SJSA1 (cell line): ENCODE measurements at regions not wholly inside any gene's neighbourhood (a gene's known extent, or its start where the extent isn't known, plus 50 kb on each side); places are given as distances from the start of the nearest gene placed in this dataset.

Experiments
- DNase-seq, 2 experiments: peaks; one replicate each; pipeline ENCODE4 v3.0.0-alpha.2; 2015 to 2020; ENCODE audit warnings: low spot score in 2 of 2, low read depth in 1 of 2
- H3K27ac ChIP-seq: fragments of 250-450 bp; sonication (Bioruptor Pico); 2 replicates; pipeline ENCODE4 v1.5.1; 2020; ENCODE audit warnings: mild to moderate bottlenecking, moderate library complexity
- H3K27me3 ChIP-seq: fragments of 250-450 bp; sonication (Bioruptor Pico); replicated peaks from 2 replicates; pipeline ENCODE4 v1.5.1; 2020; ENCODE audit warnings: mild to moderate bottlenecking, moderate library complexity
- H3K36me3 ChIP-seq: fragments of 250-450 bp; sonication (Bioruptor Pico); 2 replicates; pipeline ENCODE4 v1.5.1; 2020; ENCODE audit warnings: mild to moderate bottlenecking
- H3K4me1 ChIP-seq: fragments of 250-450 bp; sonication (Bioruptor Pico); replicated peaks from 2 replicates; pipeline ENCODE4 v1.6.1; 2021; ENCODE audit warnings: mild to moderate bottlenecking
- H3K4me3 ChIP-seq: fragments of 250-450 bp; sonication (Bioruptor Pico); 2 replicates; pipeline ENCODE4 v1.5.1; 2020; ENCODE audit warnings: mild to moderate bottlenecking
- H3K9me3 ChIP-seq: fragments of 250-450 bp; sonication (Bioruptor Pico); replicated peaks from 2 replicates; pipeline ENCODE4 v1.5.1; 2020; ENCODE audit warnings: mild to moderate bottlenecking

DNA sequence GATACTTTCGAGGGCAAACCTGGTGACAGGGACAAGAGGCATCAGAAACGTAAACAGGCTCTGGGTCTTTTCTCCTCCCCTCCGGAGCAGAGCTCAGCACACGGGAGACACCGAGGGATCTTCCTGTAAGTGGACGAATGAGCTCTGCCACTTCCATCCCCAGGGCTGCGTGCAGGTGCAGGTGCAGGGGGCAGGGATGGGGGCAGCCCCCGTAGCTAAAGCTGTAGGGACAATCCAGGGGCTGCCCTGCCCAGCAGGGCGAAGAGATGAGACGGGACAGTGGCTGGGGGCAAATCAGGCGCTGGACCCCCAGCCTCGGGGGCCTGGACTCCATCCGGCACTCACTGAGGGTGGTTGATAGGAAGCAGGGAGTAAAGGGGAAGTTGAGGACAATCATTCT is 505.4 kb downstream of the BRD1 start:
- Histone ChIP-seq H3K4me1 (no peaks in the 10 kb centered on the region), H3K36me3 (no peaks in the 10 kb centered on the region), H3K27ac (no peak overlapping the region), H3K4me3 (no peak overlapping the region), H3K9me3 (peaks cover 6% of the 10 kb centered on the region), H3K27me3 (no peaks in the 10 kb centered on the region)
- DNase-seq = peak in 1 of 2 experiments; percentile 25

DNA sequence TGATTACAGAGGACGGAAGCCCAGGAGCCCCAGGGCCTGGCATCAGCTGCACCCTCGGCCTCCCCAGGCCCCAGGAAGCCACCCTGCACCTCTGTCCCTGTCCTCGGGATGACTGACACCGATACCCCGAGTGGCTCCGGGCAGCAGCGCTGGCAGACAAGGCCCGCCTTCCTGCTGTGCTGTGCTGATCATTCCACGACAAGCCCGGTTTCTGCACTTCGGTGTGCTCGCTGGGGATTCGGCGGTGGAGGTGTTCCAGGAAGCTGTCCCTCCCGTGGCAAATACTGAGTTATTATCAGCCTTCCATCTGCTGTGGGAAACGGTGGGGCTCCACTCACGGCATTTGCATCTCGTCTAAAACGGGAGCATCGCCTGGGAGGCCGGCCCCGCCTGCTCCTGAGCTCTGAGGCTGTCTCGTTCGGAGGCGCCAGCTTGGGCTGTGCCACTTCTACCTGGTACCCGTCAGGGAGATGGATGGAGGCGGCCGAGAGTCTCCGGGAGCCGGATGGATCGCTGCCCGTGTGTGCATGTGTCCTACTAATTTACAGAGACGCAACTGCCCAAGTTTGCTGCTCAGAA is 506.1 kb downstream of the BRD1 start:
- H3K9me3 ChIP-seq = peaks cover 6% of the 10 kb centered on the region

DNA sequence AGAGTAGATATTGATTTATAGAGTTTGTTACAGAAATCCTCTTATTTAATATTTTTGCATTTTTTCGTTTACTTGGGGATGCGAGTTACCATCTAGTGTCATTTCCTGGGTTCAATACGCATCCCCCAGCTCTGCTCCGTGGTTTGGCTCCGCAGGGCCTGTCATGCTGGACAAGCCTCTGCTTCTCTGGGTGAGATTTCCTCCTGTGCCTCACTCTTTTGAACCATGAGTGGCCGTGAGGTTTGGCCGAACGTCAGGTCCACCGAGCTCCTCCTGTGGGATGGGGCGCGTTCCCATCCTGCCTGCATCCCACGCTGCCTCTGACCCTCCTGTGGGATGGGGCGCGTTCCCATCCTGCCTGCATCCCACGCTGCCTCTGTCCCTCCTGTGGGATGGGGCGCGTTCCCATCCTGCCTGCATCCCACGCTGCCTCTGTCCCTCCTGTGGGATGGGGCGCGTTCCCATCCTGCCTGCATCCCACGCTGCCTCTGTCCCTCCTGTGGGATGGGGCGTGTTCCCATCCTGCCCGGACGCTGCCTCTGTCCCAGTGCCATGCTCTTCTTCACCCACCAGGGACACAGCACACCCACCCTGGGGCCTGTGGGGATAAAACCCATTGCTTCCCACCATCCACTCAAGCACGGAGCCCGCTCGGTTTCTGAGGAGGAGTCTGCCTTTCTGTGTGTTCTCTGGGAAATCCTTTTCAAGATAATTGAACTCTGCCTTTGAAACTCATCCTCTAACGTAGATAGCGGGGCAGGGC is 506.8 kb downstream of the BRD1 start:
- H3K4me1 ChIP-seq = no peaks in the 10 kb centered on the region
- H3K9me3 ChIP-seq = peaks cover 6% of the 10 kb centered on the region
- no peak overlapping the region for H3K4me3 ChIP-seq
- no peak overlapping the region for H3K27ac ChIP-seq
- no peaks in the 10 kb centered on the region for H3K36me3 ChIP-seq
- H3K27me3 ChIP-seq = no peaks in the 10 kb centered on the region
- peak in 1 of 2 experiments; percentile 22 for DNase-seq

More for the DNA sequence above, 506.1 kb downstream of the BRD1 start:
- Histone ChIP-seq H3K4me3 (no peak overlapping the region), H3K27me3 (no peaks in the 10 kb centered on the region), H3K27ac (no peak overlapping the region), H3K36me3 (no peaks in the 10 kb centered on the region), H3K4me1 (no peaks in the 10 kb centered on the region)
- DNase-seq = peak in 1 of 2 experiments; percentile 28

DNA sequence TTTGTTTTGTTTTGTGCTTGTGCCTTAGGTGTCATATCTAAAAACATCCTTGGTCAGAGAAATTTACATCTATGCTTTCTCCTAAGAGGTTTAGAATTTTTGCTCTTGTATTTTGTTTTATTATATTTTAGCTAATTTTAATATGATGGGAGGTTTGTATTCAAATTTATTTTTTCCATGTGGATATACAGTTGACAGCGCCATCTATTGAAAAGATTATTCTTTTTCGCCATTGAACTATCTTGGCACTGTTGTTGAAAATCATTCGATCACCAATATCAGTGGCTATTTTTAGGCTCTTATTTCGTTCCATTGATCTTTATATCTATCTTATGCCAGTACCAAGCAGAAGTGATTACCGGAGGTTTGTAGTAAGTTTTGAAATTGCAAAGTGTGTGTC is 510.3 kb downstream of the BRD1 start:
- Histone ChIP-seq H3K36me3 (no peaks in the 10 kb centered on the region), H3K27me3 (no peaks in the 10 kb centered on the region), H3K27ac (no peak overlapping the region), H3K4me1 (no peaks in the 10 kb centered on the region), H3K9me3 (peaks cover 4% of the 10 kb centered on the region; the same call in 1 of the 2 replicates), H3K4me3 (no peak overlapping the region)
- DNase-seq = no peak

DNA sequence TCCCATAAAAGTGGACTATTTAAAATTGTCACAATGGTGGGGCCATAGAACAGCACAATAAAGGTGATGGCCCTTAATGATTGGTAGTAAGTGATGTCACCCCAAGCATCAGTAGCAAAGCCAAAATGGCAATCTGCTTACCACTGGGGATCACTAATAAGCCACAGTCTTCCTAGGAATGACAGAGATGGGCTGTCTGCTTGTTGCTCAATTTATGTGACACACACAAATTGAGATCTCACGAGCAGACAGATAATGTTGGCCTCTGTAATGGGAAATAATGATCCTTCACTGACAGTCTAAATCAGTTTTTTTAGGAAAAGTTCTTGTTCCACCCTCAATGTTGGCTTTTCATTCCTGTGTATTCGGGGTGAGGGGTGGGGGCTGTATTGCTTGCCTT is 515.1 kb downstream of the BRD1 start:
- Histone ChIP-seq H3K27ac (no peak overlapping the region), H3K9me3 (no peaks in the 10 kb centered on the region), H3K27me3 (no peaks in the 10 kb centered on the region), H3K4me1 (no peaks in the 10 kb centered on the region), H3K4me3 (no peak overlapping the region), H3K36me3 (no peaks in the 10 kb centered on the region)
- peak in 1 of 2 experiments; percentile 10 for DNase-seq

DNA sequence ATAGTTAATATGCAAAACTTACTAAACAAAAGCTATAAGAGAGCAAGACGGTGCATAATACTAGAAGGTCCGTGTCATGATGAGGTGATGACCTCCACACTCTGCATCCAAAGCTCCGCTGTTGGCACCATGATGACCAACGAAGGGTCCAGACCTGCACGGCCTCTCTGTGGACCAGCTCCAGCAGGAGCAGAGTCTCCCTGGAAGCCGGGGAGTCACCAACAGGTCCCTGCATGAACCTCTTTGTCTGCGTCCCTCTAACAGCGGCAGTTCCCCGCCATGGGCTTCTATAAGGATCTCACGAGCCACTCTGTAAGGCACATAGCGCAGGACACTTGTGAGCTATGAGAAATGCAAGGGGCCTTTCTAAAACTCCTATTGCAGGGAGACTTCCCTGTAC is 517.3 kb downstream of the BRD1 start:
- Histone ChIP-seq H3K27me3 (no peaks in the 10 kb centered on the region), H3K4me3 (no peak overlapping the region), H3K9me3 (peaks cover under 1% of the 10 kb centered on the region; the same call in 1 of the 2 replicates), H3K36me3 (no peaks in the 10 kb centered on the region), H3K4me1 (no peaks in the 10 kb centered on the region), H3K27ac (no peak overlapping the region)
- DNase-seq = peak in 1 of 2 experiments; percentile 9

DNA sequence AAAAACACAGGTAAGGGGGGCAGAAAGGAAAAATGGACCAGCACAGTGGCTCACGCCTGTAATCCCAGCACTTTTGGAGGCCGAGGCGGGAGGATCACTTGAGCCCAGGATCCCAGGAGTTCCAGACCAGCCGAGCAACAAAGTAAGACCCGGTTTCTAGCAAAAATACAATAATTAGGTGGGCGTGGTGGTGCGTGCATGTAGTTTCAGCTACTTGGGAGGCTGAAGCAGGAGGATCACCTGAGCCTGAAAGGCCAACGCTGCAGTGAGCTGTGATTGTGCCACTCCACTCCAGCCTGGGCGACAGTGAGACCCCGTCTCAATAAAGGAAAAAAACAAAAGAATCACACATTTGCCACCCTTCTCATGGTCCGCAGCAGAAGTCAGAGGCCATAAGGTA is 519.4 kb downstream of the BRD1 start:
- H3K36me3 ChIP-seq = no peaks in the 10 kb centered on the region
- H3K4me1 ChIP-seq = no peaks in the 10 kb centered on the region
- peaks cover 4% of the 10 kb centered on the region; the same call in 1 of the 2 replicates for H3K9me3 ChIP-seq
- no peak overlapping the region for H3K4me3 ChIP-seq
- H3K27me3 ChIP-seq = no peaks in the 10 kb centered on the region
- no peak overlapping the region for H3K27ac ChIP-seq
- DNase-seq = peak in 1 of 2 experiments; percentile 18

DNA sequence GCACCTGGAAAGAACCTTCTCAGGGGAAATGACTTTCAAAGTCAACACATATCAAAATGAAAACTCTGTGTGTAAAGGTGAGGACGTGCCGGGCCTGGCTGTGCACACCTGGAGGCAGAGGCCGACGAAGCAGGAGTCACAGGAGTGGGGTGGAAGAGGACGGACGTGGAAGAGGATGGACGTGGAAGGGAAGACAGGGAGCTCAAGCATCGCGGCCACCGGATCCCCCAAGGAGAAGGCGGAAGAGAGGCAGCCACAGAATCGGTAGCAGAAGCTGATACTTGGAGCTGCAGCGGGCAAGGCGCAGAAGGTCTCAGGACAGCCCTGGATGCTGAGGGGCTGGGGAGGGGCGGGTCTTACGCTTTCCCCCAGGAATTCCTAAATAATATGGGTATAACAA is 519.8 kb downstream of the BRD1 start:
- H3K27me3 ChIP-seq = no peaks in the 10 kb centered on the region
- DNase-seq = peak in 1 of 2 experiments; percentile 34
- peaks cover 7% of the 10 kb centered on the region; the same call in 1 of the 2 replicates for H3K9me3 ChIP-seq
- no peak overlapping the region for H3K27ac ChIP-seq
- H3K4me3 ChIP-seq = no peak overlapping the region
- H3K4me1 ChIP-seq = no peaks in the 10 kb centered on the region
- H3K36me3 ChIP-seq = no peaks in the 10 kb centered on the region

DNA sequence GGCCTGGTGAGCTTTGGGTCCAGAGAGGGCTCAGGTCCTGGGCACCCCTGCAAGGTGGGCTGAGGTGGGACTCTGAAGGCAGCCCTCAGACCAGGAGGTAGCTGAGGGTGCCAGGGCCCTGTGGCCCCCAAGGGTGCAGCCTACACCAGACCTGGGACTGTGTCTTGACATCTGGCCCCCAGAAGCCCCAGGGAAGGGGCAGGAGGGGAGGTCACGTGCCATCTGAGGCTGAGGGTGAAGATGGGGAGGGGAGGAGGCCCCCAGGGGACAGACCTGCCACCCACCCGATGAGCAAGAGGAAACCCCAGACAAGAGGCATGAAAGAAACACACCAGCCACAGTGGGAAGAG is 520.2 kb downstream of the BRD1 start:
- Histone ChIP-seq H3K9me3 (peaks cover 7% of the 10 kb centered on the region; the same call in 1 of the 2 replicates), H3K27me3 (no peaks in the 10 kb centered on the region), H3K36me3 (no peaks in the 10 kb centered on the region), H3K4me1 (no peaks in the 10 kb centered on the region), H3K27ac (no peak overlapping the region), H3K4me3 (no peak overlapping the region)
- DNase-seq = peak in 1 of 2 experiments; percentile 27

DNA sequence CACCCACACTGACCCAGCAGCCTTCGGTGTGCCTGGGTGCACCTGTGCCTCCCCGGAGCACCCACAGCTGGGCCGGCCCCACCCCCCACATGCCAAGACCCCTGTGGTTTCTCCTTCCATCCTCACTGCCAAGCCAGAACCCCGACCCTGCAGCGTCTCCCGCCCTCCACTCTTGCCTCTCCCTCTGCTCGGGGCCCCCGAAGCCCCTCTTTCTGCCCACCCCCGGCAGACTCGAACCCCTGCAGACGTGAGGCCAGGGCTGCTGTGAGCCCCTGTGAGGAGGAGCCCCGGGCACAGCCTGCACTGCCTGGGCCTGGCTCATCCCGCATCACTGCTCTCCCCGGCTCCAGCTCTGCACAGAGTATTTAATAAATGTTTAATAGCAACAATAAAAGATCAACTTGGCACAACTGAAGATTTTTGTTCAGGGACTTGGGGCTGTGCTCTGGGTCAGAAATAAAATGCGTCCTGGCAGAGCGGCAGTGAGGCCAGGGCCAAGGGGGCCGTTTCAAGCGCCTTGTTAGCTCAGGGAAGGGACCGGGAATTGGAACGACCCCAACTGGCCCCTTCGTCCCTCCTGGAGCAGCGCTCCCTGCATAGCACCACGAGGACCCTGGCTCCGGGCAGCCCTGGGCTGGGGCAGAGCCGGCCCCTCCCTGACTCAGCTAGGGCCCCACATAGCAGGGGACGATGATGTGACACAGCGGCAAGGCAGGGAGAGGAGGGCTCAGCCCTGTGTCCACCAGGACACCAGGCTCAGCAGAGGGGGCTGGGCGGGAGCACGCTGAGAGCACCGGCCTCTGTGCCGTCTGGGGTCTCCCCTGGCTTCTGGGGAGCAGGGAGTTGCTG is 520.8 kb downstream of the BRD1 start:
- Histone ChIP-seq H3K27ac (no peak overlapping the region), H3K36me3 (no peaks in the 10 kb centered on the region), H3K9me3 (peaks cover 7% of the 10 kb centered on the region; the same call in 1 of the 2 replicates), H3K27me3 (no peaks in the 10 kb centered on the region), H3K4me3 (no peak overlapping the region), H3K4me1 (no peaks in the 10 kb centered on the region)
- DNase-seq = peak in 1 of 2 experiments; percentile 29

DNA sequence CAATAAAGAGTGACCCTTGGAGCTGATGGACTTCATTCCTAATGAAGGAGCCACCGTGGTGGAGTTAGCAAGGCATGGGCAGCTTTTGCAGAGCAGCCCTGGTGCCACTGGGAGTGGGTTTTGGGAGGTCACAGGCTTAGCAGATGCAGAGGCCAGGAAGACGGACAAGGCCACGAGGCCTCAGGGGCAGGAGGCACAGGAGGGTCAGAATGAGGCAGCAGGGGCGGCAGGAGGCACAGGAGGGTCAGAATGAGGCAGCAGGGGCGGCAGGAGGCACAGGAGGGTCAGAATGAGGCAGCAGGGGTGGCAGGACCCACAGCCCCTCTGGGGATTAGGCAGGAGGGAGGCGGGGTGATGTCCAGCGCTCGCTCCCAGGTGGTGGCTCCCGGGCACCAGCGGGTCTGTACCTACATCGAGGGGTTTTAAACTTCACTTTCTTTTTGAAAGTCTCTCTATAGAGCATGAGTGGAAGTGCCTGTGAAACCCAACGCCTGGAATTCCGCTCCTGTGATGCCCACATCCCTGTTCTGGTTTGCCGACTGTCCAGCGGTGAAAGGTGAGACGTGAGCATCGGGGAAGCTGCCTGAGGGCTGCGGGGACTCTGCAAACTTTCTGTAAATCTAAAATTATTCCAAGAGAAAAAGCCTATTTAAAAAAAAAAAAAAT is 521.6 kb downstream of the BRD1 start:
- Histone ChIP-seq H3K27ac (no peak overlapping the region), H3K36me3 (no peaks in the 10 kb centered on the region), H3K9me3 (peaks cover 7% of the 10 kb centered on the region; the same call in 1 of the 2 replicates), H3K4me1 (no peaks in the 10 kb centered on the region), H3K27me3 (no peaks in the 10 kb centered on the region), H3K4me3 (no peak overlapping the region)
- peak in 1 of 2 experiments; percentile 26 for DNase-seq

DNA sequence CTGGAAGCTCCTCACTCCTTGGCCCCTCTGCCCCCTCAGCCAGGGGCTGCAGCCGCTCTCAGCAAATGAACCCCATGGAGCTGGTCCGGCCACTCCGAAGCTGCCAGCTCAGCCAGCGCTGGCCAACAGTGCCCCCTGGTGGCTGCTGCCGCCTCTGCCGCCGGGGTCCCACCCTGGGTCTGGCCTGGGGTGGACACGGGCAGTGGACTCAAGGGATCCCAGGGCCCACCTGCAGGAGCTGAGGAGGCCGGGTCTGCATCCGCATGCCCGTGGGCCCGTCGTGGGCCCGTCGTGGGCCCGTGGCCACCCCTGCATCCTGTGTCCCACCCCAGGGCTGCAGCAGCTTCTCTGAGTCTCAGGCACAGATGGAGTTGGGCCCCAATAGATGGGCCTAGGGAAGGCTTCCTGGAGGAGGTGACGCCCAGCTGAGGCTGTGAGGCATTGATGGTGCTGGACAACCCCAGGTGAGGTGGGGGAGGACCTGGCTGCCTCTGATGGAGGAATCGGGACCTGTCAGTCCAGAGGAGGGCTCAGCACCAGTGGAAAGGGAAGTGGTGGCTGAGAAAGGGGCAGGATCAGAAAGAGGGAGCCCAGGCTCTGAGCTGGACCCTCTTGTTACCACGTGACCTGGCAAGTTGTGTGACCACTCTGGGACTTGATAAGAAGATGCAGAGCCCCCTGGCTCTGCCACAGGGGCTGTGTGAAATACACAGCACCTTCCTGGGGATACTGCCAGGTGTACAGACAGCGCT is 522.3 kb downstream of the BRD1 start:
- H3K4me1 ChIP-seq = no peaks in the 10 kb centered on the region
- H3K4me3 ChIP-seq = no peak overlapping the region
- H3K9me3 ChIP-seq = peaks cover 7% of the 10 kb centered on the region; the same call in 1 of the 2 replicates
- no peaks in the 10 kb centered on the region for H3K36me3 ChIP-seq
- DNase-seq = peak; percentile 5 to 48
- no peak overlapping the region for H3K27ac ChIP-seq
- no peaks in the 10 kb centered on the region for H3K27me3 ChIP-seq
